Urothelium cell line (cell line): ENCODE measurements at regions not wholly inside any gene's neighbourhood (a gene's known extent, or its start where the extent isn't known, plus 50 kb on each side); places are given as distances from the start of the nearest gene placed in this dataset.

ENCODE experiments used
- DNase-seq: peaks from one replicate; pipeline ENCODE4 v3.0.0; 2011; ENCODE audit warnings: low spot score, mixed read lengths
- FAIRE-seq: peaks from 2 replicates; lab custom pipeline; 2011; peaks lifted over from hg19 to GRCh38; lab: Jason Lieb, UNC

DNA sequence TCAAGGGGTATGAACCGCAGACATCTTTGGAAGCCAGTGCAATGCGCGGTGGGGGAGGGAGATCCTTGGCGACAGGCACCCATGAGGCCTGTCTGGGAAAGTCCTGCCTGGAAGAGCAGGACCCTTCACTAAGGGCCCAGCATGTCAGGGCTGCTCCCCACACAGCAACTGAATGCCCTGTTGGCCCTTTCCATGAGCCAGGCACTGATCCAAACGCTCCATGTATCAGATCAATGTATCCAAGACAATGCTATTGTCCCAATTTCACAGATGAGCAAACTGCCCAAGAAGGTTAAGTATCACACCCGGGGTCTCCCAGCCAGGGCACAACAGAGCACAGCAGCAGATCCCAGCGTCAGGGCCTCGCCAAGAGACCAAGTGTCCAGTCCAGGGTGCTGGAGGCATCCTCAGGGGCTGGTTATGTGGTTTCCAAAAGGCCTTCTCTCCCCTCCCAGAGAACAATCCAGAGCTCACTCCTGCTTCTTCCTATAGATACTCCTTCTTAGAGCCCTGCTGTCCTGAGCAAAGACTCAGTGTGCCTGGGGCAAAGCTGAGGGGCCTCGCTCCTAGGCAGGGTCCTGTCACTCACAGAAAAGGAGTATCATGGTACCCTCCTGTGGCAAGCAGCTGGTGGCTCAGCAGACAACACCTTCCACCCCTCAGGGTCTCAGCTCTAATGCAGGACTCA lies 328.0 kb downstream of the NPHP4 start:
- FAIRE-seq (no peak), DNase-seq (no peak)

DNA sequence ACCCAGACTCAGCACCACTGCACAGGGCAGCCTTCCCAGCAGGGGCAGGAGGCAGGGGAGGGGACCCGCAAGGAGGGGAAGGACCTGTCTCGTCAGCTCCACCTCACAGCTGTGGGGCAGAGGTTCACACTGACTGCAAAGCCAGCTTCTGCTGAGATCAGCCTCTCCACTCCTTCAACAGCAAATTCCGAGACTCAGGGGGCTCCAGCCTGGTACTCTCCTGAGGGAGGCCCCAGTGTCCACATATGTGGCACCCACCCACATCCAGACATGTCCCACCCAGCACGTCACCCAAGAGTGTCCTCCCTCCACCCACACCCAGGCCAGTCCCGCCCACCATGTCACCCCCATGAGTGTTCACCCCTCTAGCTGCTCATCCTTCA lies 329.5 kb downstream of the NPHP4 start:
- DNase-seq (no peak), FAIRE-seq (no peak)

DNA sequence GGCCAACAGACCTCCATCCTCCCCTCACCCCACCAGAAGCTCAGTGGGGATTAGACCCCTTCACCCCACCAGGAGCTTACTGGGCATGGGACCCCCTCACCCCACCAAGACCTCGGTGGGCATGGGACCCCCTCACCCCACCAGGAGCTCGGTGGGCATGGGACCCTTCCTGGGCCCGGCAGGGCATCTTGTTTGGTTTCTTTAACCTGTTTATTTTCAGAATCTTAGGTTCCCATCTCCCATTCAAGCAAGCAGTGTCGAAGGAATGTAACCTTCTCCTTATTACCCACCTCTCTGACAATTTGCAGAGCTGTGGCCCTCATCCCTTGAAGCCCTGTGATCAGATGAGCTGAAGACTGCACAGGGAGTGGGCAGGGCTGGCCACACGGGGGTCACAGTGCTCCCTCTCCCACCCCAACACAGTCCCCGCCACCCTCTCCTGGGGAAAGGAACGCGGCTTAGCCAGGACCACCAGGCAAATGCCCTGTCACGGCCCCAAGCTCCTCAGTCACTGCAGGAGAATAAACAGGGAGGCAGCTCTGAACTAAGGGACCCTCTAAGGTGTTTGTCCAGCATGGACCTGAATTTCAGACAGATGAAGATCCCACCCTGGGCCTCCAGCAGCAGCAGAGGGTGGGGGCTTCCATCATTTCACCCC lies 330.0 kb downstream of the NPHP4 start:
- FAIRE-seq (no peak), DNase-seq (no peak)

DNA sequence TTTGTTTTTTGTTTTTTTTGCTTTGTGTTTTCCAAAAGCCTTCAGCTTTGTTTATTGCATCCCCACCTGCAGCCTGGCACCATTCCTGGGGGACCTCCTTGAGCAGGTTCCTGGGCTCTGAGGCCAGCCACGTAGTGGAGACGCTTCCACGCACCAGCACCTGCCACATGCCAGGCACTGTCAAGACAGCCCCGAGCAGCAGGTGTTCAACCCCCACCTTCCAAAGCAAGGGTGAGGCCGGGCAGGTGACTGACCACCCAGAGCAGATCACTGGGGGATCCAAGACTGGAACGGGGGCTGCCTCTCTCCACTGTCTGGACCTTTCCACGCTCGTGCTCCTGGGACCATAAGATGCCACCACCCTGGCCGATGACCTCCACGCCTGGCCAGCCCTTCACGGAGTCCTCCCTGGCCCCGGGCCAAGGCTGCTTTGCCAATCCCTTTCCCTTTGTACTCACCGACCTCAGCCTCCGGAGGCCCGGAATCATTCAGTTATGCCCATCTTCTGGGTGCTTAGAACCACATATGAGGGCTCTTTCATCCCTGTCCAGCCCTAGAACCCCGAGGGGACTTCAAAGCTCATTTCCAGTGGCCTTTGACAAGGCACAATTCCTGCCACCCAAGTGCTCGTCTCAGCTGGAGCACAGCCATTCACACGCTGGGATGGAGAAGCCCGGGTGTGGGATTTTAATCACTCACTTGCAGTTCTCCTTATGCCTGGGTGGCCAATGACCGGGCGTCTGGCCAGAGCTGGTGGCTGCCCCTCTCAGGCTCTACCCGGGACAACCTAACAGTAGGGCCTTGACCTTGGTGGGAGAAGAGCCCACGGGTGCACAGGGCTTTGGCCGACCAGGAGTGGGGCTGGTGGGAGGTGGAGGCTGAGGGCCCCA lies 330.8 kb downstream of the NPHP4 start:
- FAIRE-seq (no peak), DNase-seq (no peak)

DNA sequence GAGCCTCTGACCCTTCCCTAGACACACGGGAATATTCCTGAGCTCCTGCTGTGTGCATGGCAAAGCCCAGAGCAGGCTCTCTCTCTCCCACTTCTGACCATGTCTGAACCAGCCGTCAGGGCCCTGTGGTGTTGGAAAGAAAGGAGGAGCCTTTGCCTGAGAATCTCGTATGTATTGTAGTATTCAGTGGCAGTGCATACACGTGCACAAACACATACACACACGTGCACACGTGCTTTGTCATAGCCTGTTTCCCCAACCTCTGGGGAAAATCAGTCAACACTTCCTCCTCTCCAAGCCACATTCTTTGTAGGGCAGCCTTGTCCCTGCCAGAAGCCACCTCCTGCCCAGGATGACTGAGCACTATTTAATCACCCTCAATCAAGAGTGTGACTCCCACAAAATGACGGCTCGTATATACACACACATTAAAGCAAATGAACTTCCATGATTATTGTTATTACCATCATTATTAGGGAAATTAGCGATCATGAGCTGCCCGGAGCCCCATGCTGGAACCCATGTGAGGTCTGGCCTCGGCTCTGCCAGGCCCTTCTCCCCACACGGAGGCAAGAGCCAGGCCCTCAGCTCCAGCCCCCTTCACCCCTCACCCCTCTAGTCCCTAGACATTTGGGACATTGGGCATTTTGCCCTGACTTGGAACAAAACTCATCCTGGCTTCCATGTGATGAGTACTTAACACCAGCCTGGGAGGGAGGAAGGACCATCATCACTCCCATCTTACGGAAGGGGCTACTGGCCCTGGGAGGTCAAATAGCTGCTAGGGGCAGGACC lies 331.9 kb downstream of the NPHP4 start:
- DNase-seq (no peak), FAIRE-seq (no peak)

DNA sequence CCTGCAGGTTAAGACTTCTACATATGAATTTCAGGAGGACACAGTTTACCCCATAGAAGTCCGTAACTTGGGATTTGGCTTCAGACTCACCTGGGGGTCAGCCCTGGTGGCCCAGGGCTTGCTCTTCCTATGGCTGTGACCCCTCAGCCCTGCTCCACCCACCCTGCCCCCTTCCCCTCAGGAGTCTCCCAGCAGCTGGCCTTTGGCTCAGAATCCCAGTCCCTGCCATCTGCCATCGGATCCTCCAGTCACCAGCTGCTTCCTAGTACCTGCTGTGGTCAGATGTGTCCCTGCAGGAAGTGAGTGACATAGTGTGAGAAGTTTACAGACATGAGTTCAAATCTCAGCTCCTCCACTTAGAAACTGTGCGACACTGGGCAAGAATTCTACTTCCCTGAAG lies 332.6 kb downstream of the NPHP4 start:
- DNase-seq (no peak), FAIRE-seq (no peak)

DNA sequence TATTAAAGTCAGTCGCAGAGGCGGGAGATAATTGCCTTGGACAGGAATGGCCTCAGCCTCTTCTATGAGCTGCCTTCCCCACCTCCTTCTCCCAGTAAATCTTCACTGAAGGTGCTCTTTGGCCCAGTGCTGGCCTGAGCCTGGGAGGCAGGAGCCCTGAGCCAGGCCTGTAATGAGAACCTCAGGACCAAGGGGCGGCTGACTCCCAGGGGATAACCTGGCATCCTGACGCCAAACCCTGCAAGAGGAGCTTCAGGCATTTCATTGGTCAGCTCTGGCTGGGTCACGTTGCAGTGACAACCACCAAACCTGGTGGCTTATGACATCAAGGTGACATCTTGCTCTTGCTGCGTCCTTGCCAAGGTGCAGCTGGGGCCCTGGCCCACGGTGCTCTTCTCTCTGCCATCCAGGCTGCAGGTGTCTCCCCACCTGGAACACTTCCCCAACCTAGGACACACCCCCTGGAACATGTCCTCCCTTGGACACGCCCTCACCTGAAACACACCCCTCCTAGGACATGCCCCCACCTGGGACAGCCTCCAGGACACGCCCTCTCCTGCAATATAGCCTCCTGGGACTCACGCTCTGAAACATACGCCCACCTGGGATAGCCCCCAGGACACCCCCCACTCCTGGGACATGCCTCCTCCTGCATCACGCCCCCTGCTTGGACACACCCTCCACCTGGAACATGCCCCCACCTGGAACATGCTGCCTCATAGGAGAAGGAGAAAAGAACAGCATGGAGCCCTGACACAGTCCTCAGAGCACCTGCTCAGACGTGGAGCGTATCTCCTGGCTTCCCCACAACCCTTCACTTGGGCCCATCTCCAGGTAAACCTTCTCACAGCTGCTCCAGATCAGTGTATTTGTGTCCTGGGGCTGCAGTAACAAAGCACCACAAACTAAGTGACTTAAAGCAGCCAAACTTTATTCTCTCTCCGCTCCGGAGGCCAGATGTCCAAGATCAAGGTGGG lies 333.6 kb downstream of the NPHP4 start:
- DNase-seq (no peak), FAIRE-seq (no peak)

DNA sequence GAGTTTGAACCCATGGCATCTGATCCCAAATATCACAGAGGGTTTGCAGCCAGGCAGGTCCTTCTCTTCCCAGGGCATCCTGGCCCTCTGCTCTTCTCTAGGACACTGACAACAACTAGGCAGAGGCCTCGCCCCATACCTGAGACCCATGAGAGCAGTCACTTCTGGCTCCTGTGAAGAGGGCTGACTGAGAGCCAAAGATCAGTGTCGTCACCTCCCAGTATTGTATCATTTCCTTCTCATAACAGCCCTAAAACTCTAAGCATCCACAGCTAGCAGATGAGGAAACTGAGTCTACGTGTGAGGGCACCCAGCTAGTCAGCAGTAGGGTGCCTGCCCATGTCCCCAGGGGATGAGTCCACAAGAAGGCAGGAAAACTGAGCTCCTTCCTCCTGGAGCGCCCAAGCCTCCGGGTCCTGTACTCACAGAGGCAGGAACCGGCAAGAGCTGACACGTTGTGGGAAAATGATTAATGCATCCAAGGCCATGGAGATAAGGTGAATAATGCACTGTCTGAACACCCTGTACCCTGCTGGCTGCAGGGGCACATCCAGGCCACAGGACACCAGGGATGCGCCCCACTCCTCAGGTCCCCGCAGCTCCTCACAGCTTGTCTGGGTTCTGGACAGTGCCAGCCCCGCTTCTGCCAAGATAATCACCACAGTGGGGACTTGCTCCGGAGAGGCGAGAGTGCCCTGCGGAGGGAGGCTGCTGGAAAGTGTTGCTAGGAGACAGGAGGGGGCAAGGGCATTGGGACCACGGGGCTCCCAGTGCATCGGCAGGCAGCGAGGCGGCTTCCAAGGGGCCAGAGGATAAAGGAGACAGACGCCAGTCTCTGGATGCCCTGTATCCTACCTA lies 340.0 kb downstream of the NPHP4 start:
- DNase-seq (no peak), FAIRE-seq (no peak)

DNA sequence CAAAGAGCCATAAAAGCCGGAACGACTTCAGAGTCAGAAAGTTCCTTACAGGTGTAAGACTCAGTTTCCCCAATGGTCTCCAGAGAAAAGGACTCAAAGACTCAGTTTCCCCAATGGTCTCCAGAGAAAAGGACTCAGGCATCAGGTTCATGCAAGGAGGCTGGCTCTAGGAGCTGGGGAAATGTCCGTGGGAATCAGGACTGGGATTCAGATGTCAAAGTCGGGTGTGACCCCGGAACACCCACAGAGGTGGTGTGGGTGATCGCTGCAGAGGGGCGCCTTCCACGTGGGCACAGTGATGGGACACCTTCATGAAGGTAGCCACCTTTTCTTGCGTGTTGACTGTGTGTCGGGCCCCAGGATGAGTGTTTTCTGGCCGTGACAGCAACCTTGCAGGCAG lies 340.8 kb downstream of the NPHP4 start:
- no peak for DNase-seq
- no peak for FAIRE-seq

DNA sequence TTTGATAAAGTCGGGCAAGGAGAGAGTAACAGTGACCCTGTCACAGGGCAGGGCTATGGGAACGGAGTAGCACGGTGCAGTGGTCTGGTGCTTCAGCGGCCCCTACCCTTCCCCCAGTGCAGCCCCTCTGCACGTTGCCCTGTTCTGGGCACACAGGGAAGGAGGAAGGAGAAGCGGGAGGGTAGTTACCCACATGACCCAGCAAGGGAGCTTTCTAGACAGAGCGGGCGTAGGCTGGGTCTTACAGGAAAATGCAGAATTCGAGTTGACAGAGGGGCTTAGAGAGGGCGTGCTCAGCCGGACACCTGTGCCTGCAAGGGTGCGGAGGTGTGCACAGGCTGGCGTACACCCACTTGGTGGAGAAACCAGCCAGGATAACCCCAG lies 341.2 kb downstream of the NPHP4 start:
- DNase-seq (no peak), FAIRE-seq (no peak)

DNA sequence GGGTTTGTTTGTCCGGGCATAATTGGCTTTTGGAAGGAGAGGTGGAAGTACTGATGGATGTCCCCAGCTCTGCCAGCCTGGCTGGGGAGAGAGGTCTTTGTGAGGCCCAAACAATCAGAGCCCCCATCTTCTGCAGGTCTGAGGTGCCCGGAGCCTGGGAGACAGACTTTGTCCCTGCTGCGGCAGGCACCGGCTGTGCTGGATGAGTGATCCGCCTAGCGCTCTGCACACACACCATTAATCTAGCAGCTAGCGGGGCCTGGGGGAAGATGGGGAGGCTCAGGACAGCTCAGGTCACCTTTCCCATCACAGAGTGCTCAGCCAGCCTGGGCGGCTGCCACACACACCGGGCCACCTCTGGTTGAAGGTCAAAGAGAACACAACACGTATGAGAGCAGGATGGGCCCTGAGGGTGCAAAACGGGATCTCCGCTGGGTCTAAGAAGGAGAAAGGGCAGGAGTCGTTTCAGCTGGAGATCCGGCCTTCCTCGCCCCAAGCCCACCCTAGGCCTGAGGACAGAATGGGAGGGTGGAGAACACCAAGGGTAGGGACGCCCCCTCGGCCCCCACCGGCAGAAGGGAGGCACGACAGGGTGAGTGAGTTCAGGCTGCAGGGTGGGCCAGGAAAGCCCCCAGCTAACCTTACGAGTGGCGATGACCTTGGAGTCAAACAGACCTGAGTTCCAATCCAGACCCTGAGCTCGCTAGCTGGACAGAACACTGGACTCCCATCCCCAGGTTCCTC lies 341.8 kb downstream of the NPHP4 start:
- no peak for DNase-seq
- FAIRE-seq: no peak

DNA sequence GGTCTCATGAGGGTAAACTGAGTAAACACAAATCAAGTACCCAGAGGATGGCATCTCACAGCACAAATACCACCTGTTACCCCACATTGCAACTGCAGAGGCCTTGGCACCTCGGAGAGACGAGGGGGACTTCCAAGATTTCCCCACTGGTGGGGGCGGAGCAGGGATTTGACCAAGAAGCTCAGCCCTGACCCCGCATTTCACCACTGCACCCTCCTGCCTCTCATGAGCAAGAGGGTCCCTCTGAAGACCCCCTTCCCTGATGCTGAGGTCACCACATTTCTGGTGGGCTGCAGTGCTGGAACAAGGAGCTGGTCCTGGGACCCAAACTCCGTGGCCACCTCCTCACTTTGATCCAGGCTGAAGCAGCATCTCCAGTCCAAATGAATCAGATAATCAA lies 342.4 kb downstream of the NPHP4 start:
- DNase-seq (no peak), FAIRE-seq (no peak)

DNA sequence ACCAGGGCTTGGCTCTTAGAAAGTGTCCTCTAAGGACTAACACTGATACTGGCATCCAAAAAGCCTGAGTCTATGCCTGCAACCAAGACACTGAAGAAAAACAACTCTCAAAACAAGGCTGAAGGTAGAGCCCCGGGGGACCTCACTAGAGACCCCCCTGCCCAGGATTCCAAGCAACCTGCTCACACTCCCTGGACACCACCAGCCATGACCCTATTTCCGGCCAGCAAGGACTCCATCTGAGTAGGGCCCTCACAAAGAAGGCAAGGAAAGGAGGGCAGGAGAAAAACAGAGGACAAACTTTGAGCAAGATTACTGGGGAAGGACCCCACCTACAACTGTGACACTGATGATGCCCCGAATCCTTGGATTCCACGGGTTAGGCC lies 343.1 kb downstream of the NPHP4 start:
- no peak for DNase-seq
- FAIRE-seq: no peak

DNA sequence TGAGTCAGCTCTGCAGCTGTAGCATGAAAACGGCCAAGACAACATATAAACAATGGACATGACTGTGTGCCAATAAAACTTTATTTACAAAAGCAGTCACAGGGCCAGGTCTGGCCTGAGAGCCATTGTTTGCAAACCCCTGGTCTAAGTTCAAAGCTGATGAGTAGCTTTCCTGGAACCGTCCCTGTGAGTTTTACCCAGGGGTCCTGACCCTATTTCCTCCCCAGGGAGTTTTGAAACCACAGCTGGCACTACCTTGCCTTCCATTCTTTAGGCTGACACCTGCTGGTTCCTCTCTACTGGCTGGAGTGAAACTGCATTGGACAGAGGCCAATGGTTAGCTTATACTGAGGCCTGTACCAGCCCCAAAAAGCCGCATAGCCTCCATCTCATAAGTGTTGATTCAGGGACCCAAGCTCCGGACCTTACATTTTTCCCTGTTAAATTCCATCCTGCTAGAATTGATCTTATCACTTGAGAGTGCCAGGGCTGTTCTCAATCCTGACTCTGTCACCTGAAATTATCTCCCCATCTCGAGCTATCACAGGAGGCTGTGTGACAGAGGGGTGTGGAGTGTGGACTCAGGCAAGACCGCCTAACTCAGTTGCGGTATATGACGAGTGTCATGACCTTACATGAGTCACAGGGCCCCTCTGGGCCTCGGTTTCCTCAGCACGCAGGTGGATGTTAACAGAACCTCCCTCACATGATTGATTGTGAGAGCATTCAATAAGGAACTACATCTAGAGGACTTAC lies 343.6 kb downstream of the NPHP4 start:
- FAIRE-seq: no peak
- peak; percentile 39 for DNase-seq

DNA sequence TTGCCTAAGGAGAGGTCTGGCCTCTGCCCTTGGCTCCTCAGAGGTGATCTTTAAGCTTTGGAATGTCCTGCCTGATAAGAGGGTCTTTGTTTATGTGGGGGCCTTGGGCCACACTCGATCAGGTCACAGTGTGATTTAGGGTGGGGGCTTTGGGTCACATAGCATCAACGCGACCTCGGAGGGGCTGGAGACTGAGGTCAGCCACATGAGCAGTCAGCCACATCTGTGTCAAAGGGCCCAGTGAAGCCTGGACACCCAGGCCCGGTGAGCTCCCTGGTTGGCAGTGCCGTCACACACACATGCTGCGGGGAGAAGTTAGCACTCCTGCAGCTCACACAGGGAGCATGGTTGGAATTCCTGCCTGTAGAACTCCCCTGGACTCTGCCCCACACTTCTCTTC lies 345.0 kb downstream of the NPHP4 start:
- DNase-seq (no peak), FAIRE-seq (no peak)

DNA sequence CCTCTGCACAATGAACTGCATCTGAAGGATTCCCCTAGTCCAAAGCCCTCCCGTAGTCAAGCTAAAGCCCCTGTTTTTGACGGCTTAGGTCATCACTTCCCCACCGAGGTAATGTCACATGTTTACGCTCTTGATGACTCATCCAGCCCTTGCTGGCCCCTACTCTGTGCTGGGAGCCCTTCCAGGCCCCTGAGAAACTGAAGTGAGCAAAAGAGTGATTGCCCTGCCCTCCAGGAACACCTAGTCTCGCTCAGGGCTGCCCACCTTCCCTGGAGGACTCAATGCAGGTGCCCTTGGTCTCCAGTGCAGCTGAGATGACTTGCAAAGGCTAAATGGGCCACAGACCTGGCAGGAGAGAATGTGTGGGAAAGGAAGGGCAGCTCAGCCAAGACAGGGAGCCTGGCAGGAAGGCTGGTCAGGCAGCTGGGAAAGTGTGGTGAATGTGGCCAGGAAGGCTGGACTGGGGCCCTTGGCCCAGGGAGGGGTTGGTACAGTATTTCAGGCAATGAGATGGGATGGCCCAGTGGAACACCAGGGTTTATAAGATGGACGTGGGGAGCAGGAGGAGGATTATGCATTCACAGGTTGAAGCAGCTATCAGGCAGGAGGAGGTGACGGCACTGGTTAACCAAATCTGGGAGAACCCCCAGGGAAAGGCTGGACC lies 345.6 kb downstream of the NPHP4 start:
- no peak for FAIRE-seq
- DNase-seq: no peak

DNA sequence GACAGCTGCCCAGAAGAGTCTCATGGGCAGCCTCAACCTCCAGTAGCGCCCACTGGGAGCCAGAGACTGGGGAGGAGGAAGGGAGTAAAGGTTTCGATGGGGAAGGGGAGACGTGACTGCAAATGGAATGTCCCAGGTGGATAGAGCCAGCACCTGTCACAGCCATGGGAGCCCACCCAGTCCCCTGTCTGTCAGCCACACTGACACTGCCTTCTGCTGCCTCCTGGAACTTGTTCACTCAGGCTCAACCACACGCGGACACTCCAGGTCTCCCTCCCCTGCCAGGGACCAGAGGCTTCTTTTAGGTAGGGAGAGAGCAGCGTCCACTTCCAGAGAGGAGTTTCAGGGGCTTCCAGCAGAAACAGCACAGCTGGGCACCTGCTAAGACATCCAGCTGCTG lies 346.3 kb downstream of the NPHP4 start:
- no peak for FAIRE-seq
- DNase-seq: no peak
